IMR-90 (cell line): ENCODE measurements at regions not wholly inside any gene's neighbourhood (a gene's known extent, or its start where the extent isn't known, plus 50 kb on each side); places are given as distances from the start of the nearest gene placed in this dataset.

Source experiments
- ATAC-seq: fragments of 200-7000 bp; cut with Tn5 transposase; 2 replicates; pipeline ENCODE4 v1.9.1; 2020; ENCODE audit warnings: low read depth, mild to moderate bottlenecking, moderate library complexity
- BruUV-seq: library from RNA; stranded (reverse); fragments of 400-500 nt; replicated peaks from 2 replicates; lab custom pipeline; 2021; lab: Mats Ljungman, UMichigan
- CTCF ChIA-PET: fragments of 300-600 bp; formaldehyde crosslinking; extraction: SDS; loops from one replicate; lab custom pipeline; 2021; ENCODE audit warnings: antibody characterized with exemption; lab: Yijun Ruan, JAX
- POLR2A ChIA-PET: fragments of 300-600 bp; sonication (Branson Sonifier 250); formaldehyde crosslinking; loops from one replicate; lab custom pipeline; 2022; ENCODE audit warnings: antibody characterized with exemption; ENCODE audit not compliant: unreplicated experiment; lab: Charles Lee
- DNase-seq: peaks from one replicate; pipeline ENCODE4 v3.0.0; 2013
- H2AFZ ChIP-seq: replicated peaks from 2 replicates; pipeline ENCODE3; 2013; ENCODE audit warnings: low read length, mild to moderate bottlenecking; ENCODE audit not compliant: poor library complexity
- H2AK5ac ChIP-seq: 2 replicates; pipeline ENCODE4 v1.6.1; 2013; ENCODE audit warnings: low read depth, low read length, inconsistent platforms
- H2AK9ac ChIP-seq: replicated peaks from 2 replicates; pipeline ENCODE3; 2013; ENCODE audit warnings: mild to moderate bottlenecking, low read depth, low read length, moderate library complexity; ENCODE audit not compliant: poor library complexity
- H2BK120ac ChIP-seq: 2 replicates; pipeline ENCODE4 v1.6.1; 2013; ENCODE audit warnings: low read depth, low read length, inconsistent platforms
- H2BK15ac ChIP-seq: 3 replicates; pipeline ENCODE4 v1.6.1; 2013; ENCODE audit warnings: low read depth, low read length, inconsistent platforms
- H2BK20ac ChIP-seq: 2 replicates; pipeline ENCODE4 v1.6.1; 2013; ENCODE audit warnings: low read depth, mild to moderate bottlenecking, inconsistent platforms, low read length, moderate library complexity
- H2BK5ac ChIP-seq: 2 replicates; pipeline ENCODE4 v1.6.1; 2013; ENCODE audit warnings: mild to moderate bottlenecking, low read depth, low read length, inconsistent platforms; ENCODE audit not compliant: poor library complexity, severe bottlenecking
- H3K14ac ChIP-seq: replicated peaks from 2 replicates; pipeline ENCODE4 v1.6.1; 2013; ENCODE audit warnings: low read depth, low read length, inconsistent platforms
- H3K18ac ChIP-seq: 2 replicates; pipeline ENCODE4 v1.6.1; 2013; ENCODE audit warnings: low read depth, low read length, control low read depth
- H3K23ac ChIP-seq: 2 replicates; pipeline ENCODE4 v1.6.1; 2013; ENCODE audit warnings: low read depth, low read length, inconsistent platforms
- H3K27ac ChIP-seq: 2 replicates; pipeline ENCODE4 v1.5.1; 2013; ENCODE audit warnings: mild to moderate bottlenecking, control low read depth, low read length; ENCODE audit not compliant: insufficient read depth
- H3K27me3 ChIP-seq: 2 replicates; pipeline ENCODE4 v1.6.1; 2013; ENCODE audit warnings: low read length; ENCODE audit not compliant: control insufficient read depth, insufficient read depth
- H3K36me3 ChIP-seq: 2 replicates; pipeline ENCODE4 v1.6.1; 2013; ENCODE audit warnings: low read length, mixed read lengths; ENCODE audit not compliant: control insufficient read depth, insufficient read depth
- H3K4ac ChIP-seq: 2 replicates; pipeline ENCODE4 v1.6.1; 2013; ENCODE audit warnings: low read depth, low read length, inconsistent platforms
- H3K4me1 ChIP-seq: 2 replicates; pipeline ENCODE4 v1.6.1; 2013; ENCODE audit warnings: low read length, mixed read lengths; ENCODE audit not compliant: control insufficient read depth, insufficient read depth
- H3K4me2 ChIP-seq: 2 replicates; pipeline ENCODE4 v1.6.1; 2013; ENCODE audit warnings: low read depth, mild to moderate bottlenecking, control low read depth, low read length, moderate library complexity
- H3K4me3 ChIP-seq: 2 replicates; pipeline ENCODE4 v1.5.1; 2013; ENCODE audit warnings: low read depth, mild to moderate bottlenecking, control low read depth, low read length, moderate library complexity; ENCODE audit not compliant: insufficient read depth
- H3K56ac ChIP-seq: 2 replicates; pipeline ENCODE4 v1.6.1; 2013; ENCODE audit warnings: low read length, inconsistent platforms; ENCODE audit not compliant: insufficient read depth; ENCODE audit errors: extremely low read depth
- H3K79me1 ChIP-seq, 2 experiments: 2 replicates each; pipeline ENCODE4 v1.6.1; 2013; ENCODE audit warnings: low read length in 2 of 2, inconsistent platforms in 1 of 2, low read depth in 1 of 2
- H3K9ac ChIP-seq: 2 replicates; pipeline ENCODE4 v1.6.1; 2013; ENCODE audit warnings: low read depth, low read length, control low read depth
- H3K9me1 ChIP-seq: 2 replicates; pipeline ENCODE4 v1.6.1; 2013; ENCODE audit warnings: low read length, inconsistent platforms; ENCODE audit not compliant: insufficient read depth
- H3K9me3 ChIP-seq: 2 replicates; pipeline ENCODE4 v1.6.1; 2013; ENCODE audit warnings: low read length; ENCODE audit not compliant: control insufficient read depth, insufficient read depth
- H4K20me1 ChIP-seq: 2 replicates; pipeline ENCODE4 v1.6.1; 2013; ENCODE audit warnings: low read length, inconsistent platforms; ENCODE audit not compliant: insufficient read depth
- H4K5ac ChIP-seq: 2 replicates; pipeline ENCODE4 v1.6.1; 2013; ENCODE audit warnings: mild to moderate bottlenecking, low read depth, low read length, control low read depth
- H4K8ac ChIP-seq, 2 experiments: 2 replicates each; pipeline ENCODE4 v1.6.1; 2013; ENCODE audit warnings: low read depth in 2 of 2, low read length in 2 of 2, control low read depth in 1 of 2, inconsistent platforms in 1 of 2
- H4K91ac ChIP-seq: 2 replicates; pipeline ENCODE4 v1.6.1; 2013; ENCODE audit warnings: low read depth, low read length, inconsistent platforms; ENCODE audit not compliant: insufficient read depth
- BHLHE40 ChIP-seq: fragments of 150-350 bp; IDR thresholded peaks from 2 replicates; pipeline ENCODE4 v1.6.1; 2016; ENCODE audit warnings: mild to moderate bottlenecking, low read depth, low read length
- CEBPB ChIP-seq: IDR thresholded peaks from 2 replicates; pipeline ENCODE4 v1.6.1; 2012; ENCODE audit warnings: low read depth, low read length, improper control_type of control experiment
- CHD1 ChIP-seq: IDR thresholded peaks from 2 replicates; pipeline ENCODE4 v1.6.1; 2012; ENCODE audit warnings: low read depth, low read length, improper control_type of control experiment
- FOS ChIP-seq: fragments of 150-350 bp; IDR thresholded peaks from 2 replicates; pipeline ENCODE4 v1.6.1; 2016; ENCODE audit warnings: low read depth, low read length
- MAFK ChIP-seq: IDR thresholded peaks from 2 replicates; pipeline ENCODE4 v1.6.1; 2012; ENCODE audit warnings: low read depth, low read length, improper control_type of control experiment
- MAZ ChIP-seq: IDR thresholded peaks from 2 replicates; pipeline ENCODE4 v1.6.1; 2012; ENCODE audit warnings: low read depth, mild to moderate bottlenecking, low read length, improper control_type of control experiment, moderate library complexity, borderline replicate concordance
- NFE2L2 ChIP-seq: fragments of 150-350 bp; IDR thresholded peaks from 2 replicates; pipeline ENCODE4 v1.6.1; 2016; ENCODE audit warnings: low read depth, mild to moderate bottlenecking, low read length
- POLR2A ChIP-seq: IDR thresholded peaks from 2 replicates; pipeline ENCODE4 v1.6.1; 2012; ENCODE audit warnings: mild to moderate bottlenecking, low read depth, low read length
- RAD21 ChIP-seq: IDR thresholded peaks from 2 replicates; pipeline ENCODE4 v1.6.1; 2012; ENCODE audit warnings: low read length, improper control_type of control experiment
- RCOR1 ChIP-seq: IDR thresholded peaks from 2 replicates; pipeline ENCODE4 v1.6.1; 2012; ENCODE audit warnings: mild to moderate bottlenecking, low read length, improper control_type of control experiment; ENCODE audit not compliant: insufficient replicate concordance
- RFX5 ChIP-seq: IDR thresholded peaks from 2 replicates; pipeline ENCODE4 v1.8.0; 2012; ENCODE audit warnings: low read depth, mild to moderate bottlenecking, low read length, moderate library complexity
- SMC3 ChIP-seq: fragments of 150-350 bp; IDR thresholded peaks from 2 replicates; pipeline ENCODE4 v1.6.1; 2016; ENCODE audit warnings: low read depth, mild to moderate bottlenecking, antibody characterized with exemption, low read length, moderate library complexity
- dilution Hi-C: fragments of 300-500 bp; cut with HindIII; formaldehyde crosslinking; loops from one replicate; pipeline ENCODE4 v1.14.3; 2018; ENCODE audit warnings: low sequenced_read_pairs; ENCODE audit not compliant: unreplicated experiment
- in situ Hi-C: fragments of 300-500 bp; cut with MboI; formaldehyde crosslinking; loops from 3 replicates; pipeline ENCODE4 v1.14.3; 2019; ENCODE audit warnings: low sequenced_read_pairs, inconsistent platforms, mixed read lengths
- intact Hi-C: fragments of 100-400 bp; cut with micrococcal nuclease; formaldehyde crosslinking; loops from 2 replicates; pipeline ENCODE4 v1.10.0; 2022
- TF ChIP-seq, protein P1 (sequence below): fragments of 150-350 bp; IDR thresholded peaks from 2 replicates; pipeline ENCODE4 v1.6.1; 2017; ENCODE audit warnings: mild to moderate bottlenecking, antibody characterized with exemption, low read length, low read depth
- TF ChIP-seq, protein P2 (sequence below): fragments of 150-350 bp; IDR thresholded peaks from 2 replicates; pipeline ENCODE4 v1.6.1; 2016; ENCODE audit warnings: low read depth, mild to moderate bottlenecking, low read length, moderate library complexity, borderline replicate concordance
- TF ChIP-seq, protein P3 (sequence below): conservative IDR thresholded peaks from 2 replicates; pipeline ENCODE4 v1.5.1; 2012; ENCODE audit warnings: mild to moderate bottlenecking, low read depth, low read length, improper control_type of control experiment

DNA sequence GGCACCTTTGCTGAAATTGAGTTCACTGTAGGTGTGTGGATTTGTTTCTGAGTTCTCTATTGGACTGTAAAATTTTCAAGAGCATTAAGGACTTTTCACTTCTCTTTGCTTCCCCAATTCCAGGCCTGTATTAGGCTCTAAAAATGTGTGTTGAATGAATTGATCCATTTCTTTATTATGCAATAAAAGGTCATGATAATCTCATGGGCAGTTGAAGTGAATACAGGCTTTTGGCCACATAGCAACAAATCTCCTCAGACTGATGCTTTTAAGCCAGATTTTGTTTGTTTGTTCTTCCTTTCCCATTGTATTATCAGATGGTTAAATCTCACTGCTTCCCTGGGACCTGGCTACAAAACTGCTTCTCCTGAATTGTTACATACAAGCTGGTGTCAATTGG, 258.0 kb upstream of the FAR2 start:
- Histone ChIP-seq H3K23ac (no peak overlapping the region), H2AK5ac (no peak overlapping the region), H3K79me1 (no peaks in the 10 kb centered on the region), H2AK9ac (no peak overlapping the region), H3K27me3 (no peaks in the 10 kb centered on the region), H3K9me1 (no peaks in the 10 kb centered on the region), H4K8ac (no peak overlapping the region), H3K4me3 (no peak overlapping the region), H4K91ac (no peak overlapping the region), H3K36me3 (no peaks in the 10 kb centered on the region), H3K4me1 (peaks cover 2% of the 10 kb centered on the region; the same call in 1 of the 2 replicates), H4K20me1 (no peaks in the 10 kb centered on the region), H2BK120ac (no peak overlapping the region), H2AFZ (no peak overlapping the region), H3K56ac (no peak overlapping the region), H3K9ac (no peak overlapping the region), H3K4me2 (no peak overlapping the region), H3K14ac (no peak overlapping the region), H3K27ac (no peak overlapping the region), H3K9me3 (no peaks in the 10 kb centered on the region), H2BK20ac (no peak overlapping the region), H2BK5ac (no peak overlapping the region), H3K18ac (no peak overlapping the region), H4K5ac (no peak overlapping the region), H3K4ac (no peak overlapping the region), H2BK15ac (no peak overlapping the region)
- POLR2A ChIA-PET, result no interaction called here
- CTCF ChIA-PET, result interaction anchor here (0.6 kb wide), 1 partner anchor 655 kb away, joined by 3 read pairs; no protein-coding TSS in a partner anchor
- no peak for TF ChIP-seq MAZ
- TF ChIP-seq FOS, result no peak
- no peak for TF ChIP-seq RCOR1
- TF ChIP-seq, protein P1, sequence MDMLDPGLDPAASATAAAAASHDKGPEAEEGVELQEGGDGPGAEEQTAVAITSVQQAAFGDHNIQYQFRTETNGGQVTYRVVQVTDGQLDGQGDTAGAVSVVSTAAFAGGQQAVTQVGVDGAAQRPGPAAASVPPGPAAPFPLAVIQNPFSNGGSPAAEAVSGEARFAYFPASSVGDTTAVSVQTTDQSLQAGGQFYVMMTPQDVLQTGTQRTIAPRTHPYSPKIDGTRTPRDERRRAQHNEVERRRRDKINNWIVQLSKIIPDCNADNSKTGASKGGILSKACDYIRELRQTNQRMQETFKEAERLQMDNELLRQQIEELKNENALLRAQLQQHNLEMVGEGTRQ, result no peak
- TF ChIP-seq, protein P2, sequence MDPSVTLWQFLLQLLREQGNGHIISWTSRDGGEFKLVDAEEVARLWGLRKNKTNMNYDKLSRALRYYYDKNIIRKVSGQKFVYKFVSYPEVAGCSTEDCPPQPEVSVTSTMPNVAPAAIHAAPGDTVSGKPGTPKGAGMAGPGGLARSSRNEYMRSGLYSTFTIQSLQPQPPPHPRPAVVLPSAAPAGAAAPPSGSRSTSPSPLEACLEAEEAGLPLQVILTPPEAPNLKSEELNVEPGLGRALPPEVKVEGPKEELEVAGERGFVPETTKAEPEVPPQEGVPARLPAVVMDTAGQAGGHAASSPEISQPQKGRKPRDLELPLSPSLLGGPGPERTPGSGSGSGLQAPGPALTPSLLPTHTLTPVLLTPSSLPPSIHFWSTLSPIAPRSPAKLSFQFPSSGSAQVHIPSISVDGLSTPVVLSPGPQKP, result no peak
- no peak for TF ChIP-seq MAFK
- TF ChIP-seq, protein P3, sequence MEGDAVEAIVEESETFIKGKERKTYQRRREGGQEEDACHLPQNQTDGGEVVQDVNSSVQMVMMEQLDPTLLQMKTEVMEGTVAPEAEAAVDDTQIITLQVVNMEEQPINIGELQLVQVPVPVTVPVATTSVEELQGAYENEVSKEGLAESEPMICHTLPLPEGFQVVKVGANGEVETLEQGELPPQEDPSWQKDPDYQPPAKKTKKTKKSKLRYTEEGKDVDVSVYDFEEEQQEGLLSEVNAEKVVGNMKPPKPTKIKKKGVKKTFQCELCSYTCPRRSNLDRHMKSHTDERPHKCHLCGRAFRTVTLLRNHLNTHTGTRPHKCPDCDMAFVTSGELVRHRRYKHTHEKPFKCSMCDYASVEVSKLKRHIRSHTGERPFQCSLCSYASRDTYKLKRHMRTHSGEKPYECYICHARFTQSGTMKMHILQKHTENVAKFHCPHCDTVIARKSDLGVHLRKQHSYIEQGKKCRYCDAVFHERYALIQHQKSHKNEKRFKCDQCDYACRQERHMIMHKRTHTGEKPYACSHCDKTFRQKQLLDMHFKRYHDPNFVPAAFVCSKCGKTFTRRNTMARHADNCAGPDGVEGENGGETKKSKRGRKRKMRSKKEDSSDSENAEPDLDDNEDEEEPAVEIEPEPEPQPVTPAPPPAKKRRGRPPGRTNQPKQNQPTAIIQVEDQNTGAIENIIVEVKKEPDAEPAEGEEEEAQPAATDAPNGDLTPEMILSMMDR, result no peak
- TF ChIP-seq CHD1, result no peak
- no peak for TF ChIP-seq NFE2L2
- no peak for TF ChIP-seq RFX5
- no peak for TF ChIP-seq CEBPB
- no peak for TF ChIP-seq POLR2A
- no peak for TF ChIP-seq SMC3
- no peak for TF ChIP-seq RAD21
- TF ChIP-seq BHLHE40, result no peak
- in situ Hi-C loops (no loop called here), intact Hi-C loops (no loop called here), dilution Hi-C loops (no loop called here)
- no TSS peak for BruUV-seq
- ATAC-seq (no peak), DNase-seq (no peak)
